T-helper 2 cell (primary cell): ENCODE measurements at regions not wholly inside any gene's neighbourhood (a gene's known extent, or its start where the extent isn't known, plus 50 kb on each side); places are given as distances from the start of the nearest gene placed in this dataset.

Experiments used
- DNase-seq, 5 experiments: peaks; one replicate each; pipeline versions ENCODE4 v3.0.0 to v3.0.0-alpha.2; 2012 to 2022

DNA sequence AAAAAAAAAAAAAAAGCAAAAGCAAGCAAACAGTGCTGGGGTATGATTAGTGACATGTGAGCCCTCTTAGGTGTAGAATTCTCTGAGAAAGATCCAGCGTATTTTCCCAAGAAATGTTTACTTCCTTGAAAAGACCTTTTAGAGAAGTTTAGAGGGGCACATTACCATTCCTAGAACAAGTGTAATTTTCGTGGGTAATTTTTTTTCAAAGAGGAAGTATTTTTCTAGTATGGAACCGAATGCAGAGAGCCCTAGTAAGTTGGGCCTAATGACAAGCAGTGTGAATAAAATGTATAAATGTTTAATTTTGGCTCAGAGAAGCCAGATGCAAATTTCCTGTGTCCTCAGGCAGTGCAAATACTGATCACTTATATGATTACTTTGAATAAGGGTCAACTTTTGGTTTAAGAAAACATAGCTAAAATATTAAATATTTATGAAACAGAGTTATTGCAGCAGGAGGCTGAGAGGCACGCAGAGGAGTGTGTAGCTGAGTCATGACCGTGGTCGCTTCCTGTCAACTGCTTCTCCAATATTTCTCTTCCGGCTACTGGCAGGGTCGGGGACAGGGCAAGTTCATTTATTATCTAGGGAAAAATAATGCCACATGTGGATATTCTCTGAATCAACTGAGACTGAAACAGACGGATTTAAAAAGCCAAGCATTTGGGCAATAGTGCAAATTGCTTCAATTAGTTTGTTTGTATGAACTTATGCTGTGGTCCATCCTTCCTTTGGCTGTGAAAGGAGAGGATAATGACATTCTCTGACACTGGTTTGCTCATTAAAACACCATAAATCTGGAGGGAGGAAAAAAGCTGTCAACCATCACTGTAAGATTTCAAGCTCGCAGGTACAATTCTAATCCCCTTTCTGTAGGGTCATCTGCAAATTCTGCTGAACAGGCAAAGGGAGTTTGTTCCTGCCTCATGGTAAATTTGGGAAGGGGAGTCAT is 495.2 kb downstream of the GLRX3 start:
- DNase-seq = no peak

GRCh38 chr10:130634816-130635215 is 498.6 kb downstream of the GLRX3 start:
- DNase-seq = no peak

DNA sequence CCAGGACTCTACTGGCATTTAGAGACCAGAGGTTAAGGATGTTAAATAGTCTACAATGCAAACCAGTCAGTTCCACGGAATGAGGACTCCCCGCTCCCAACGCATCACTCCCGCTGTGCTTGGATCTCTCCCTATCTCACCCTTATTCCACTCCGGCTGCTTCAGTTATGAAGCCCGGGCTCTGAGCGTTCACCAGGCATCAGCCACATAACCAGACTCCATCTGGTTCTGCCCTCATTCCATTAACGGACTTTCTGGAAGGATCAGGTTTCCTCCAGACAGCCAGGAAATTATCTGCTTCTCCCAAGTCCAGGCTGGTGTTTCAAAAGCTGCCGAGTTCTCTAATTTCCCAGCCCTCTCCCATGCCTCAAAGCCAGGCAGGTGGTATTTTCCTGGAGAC is 499.3 kb downstream of the GLRX3 start:
- no peak for DNase-seq

GRCh38 chr10:130636313-130636930 is 500.2 kb downstream of the GLRX3 start:
- DNase-seq = no peak

DNA sequence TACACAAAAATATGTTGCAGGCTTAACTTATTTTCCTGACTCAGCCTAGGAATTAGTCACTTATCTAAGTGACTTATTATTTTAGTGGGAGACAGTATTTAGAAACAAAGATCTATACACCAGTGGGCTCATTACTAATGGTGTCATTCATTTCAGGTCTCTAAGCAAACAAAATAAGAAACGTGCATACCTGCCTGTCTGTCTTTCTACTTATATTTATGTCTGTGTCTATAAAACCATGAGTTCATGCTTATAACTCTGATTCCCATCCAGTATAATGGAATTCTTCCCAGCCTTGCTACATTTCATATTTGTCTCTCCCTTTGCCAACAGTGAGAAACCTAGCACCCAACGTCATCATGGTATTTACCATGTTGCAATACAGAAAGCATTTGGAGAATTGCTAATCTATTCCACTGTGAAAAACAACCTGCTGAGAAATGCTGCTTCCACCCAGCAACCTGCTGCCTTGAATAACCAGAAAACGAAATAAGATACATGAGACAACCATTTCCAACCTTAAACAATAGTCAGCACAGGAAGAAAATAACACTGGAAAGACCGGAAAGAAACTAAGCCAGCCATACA is 501.0 kb downstream of the GLRX3 start:
- no peak for DNase-seq

- no peak for DNase-seq
These were observed 502.8 kb downstream of the GLRX3 start for GRCh38 chr10:130638991-130639390.

DNA sequence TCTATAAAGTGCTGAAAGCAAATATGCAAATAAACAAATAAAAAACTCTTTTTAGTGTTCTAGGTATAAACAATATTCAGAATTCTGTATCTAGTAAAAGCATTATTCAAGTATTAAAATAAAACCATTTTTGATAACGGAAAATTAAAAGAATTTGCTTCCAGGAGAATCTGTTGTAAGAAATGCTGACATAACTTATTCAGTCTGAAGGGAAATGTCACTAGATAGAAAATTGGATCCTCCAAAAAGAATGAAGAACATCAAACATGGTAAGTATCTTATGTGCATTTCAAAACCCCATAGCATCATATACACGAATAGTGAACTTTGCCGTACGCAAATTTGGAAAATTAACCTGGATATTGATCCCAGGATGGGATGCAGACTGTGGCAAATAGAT is 506.7 kb downstream of the GLRX3 start:
- no peak for DNase-seq

- DNase-seq = no peak
These were observed 511.1 kb downstream of the GLRX3 start for GRCh38 chr10:130647341-130647740.

DNA sequence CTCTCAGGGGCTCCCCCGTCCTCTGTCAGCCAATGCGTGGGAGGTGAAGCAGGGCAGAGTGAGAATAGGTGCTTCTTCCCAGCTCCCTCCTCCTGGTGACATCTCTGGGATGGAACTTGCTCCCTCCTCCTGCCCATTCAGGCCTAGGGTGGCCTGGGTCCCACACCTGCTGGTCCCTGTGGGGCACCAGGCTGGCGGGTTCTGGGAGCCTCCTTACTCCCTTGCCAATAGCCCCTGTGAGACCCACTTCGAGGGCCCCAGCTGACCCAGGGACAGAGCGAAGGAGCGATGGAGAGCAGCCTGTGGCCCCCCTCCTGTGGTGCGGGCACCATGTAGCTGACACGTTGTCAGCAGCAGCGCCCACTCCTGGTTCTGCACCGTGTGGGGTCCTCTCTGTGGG is 512.6 kb downstream of the GLRX3 start:
- DNase-seq = no peak

DNA sequence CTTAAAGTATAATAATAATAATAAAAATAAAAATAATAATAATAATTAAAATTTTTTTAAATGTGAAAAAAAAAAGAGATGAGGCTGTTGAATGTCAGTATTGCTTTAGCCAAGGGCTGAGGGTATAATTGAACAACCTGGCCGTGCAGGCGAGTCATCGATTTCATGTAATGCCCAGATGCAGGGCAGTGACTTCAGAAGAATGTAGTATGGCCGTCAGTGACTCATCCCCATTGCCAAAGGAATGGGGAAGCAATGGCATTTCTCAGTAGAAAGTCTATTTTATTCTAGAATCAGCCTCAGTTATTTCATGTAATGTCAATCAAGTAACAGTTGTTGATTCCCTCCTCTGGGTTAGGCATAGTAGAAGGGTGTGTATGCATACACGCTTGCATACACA is 516.4 kb downstream of the GLRX3 start:
- no peak for DNase-seq

- no peak for DNase-seq
These were observed 516.9 kb downstream of the GLRX3 start for GRCh38 chr10:130652964-130653578.

- no peak for DNase-seq
These were observed 518.5 kb downstream of the GLRX3 start for GRCh38 chr10:130654726-130655125.

DNA sequence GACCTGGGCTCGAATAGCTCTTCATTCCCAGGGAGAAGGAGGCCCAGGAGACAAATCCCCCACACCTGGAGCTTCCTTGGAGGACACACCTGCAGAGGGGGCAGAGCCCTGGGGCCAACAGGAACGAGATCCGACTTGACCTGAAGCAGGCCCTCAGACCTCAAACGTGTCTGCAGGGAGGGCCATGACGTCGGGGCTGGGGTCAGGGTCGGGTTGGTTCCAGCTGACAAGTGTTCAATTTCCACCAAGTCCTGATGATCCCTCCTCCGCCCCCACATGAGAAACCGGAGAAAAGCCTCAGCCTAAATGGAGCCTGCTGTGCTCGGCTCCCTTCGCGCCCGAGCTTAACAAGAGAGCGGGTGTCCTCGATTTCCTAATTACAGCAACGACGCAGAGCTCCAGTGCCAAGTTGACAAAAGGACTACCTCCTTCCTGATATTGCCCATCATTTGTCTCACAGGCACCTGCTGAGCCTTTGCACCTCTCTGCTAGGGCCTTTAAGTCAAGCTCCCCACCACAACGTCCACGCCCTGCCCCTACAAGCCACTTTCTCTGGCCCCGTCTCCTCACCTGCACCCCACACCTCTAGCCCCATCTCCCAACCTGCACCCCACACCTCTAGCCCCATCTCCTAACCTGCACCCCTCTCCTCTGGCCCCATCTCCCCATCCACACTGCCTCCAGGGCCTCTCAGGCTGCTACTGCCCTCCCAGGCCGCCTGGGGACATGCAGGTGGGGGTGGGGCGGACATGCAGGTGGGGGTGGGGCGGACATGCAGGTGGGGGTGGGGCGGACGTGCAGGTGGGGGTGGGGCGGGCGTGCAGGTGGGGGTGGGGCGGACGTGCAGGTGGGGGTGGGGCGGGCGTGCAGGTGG is 519.4 kb downstream of the GLRX3 start:
- DNase-seq = no peak

DNA sequence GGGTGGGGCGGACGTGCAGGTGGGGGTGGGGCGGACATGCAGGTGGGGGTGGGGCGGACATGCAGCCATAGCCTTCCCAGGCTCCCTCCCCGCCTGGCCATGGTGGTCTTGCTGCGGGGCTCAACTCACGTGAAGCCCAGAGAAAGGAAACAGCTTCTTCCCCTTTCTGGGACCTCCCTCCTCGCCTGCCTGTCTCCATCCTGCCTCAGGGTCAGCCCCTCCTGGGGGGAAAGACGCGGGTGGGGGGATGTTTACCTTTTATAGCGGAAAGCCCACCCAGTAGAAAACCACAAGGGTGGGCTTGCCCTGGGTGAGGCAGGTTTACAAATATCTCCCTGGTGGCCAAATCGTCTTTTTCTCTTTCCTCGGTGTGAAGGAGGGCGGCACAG is 520.0 kb downstream of the GLRX3 start:
- DNase-seq = no peak

DNA sequence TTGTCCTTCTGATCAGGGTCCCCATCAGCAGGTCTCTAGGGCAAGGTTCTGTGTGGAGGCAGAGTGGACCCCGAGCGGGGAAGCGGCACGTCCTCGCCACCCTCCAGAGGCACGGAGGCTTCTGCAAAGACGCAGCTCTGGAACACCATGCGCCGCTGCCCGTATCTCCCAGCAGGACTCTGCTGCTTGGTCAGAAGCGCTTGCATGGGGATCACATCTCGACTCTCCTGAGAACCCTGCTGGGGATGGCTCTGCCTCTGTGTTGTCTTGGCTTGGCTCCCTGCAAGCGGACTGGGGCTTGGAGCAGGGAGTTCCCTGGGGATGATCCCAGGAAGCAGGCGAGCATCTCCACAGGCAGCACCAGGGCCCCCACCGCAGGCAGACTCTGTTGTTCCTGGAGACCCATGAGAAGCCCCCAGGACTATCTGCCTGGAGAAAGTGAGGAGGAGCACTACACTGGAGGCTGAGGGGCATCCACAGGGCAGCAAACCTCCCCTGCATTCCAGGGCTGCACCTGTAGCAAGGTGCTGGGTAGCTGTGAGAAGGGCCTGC is 520.5 kb downstream of the GLRX3 start:
- no peak for DNase-seq

DNA sequence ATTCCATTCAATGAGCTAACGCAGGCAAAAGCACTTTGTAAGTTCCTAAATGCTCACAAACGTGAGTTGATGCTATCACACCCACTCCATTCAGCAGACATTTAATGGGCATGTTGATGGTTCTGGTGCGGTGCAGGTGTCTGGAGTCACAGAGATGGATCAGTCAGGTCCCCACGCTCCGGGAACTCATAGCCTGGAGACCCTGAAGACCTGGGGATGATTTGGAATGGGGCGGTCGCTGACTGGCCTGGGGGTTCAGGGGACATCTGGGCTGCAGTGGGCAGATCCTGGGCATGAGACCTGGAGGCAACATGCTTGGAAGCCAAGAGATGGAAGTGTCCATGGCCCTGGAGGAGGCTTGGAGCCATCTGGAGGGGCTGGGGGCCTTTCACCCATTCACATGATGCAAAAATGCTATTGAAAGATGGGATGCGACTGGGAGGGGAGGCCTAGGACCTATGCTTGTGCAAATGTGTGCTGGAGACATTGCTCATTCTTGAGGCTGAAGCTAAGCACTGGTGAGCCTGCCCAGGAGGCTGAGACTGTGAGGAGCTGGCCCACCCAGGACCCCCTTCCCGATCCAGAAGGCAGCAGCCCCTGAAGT is 522.6 kb downstream of the GLRX3 start:
- DNase-seq = no peak

DNA sequence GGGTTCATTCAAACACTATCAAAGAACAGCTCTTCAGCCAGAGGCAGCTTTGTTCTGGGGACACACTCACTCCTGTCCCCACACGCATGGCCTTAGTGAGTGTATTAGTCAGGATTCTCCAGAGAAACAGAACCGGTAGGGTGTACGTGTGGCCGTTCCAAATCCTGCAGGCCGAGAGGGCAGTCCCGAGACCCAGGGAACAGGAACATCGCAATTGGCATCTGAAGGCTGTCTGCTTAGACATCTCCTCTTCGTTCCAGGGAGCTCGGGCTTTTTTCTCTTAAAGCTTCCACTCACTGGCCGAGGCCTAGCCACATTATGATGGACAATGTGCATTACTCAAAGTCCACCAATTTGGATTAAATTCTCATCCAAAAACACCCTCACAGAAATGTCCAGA is 523.3 kb downstream of the GLRX3 start:
- DNase-seq = no peak

GRCh38 chr10:130660266-130660665 is 524.1 kb downstream of the GLRX3 start:
- no peak for DNase-seq

DNA sequence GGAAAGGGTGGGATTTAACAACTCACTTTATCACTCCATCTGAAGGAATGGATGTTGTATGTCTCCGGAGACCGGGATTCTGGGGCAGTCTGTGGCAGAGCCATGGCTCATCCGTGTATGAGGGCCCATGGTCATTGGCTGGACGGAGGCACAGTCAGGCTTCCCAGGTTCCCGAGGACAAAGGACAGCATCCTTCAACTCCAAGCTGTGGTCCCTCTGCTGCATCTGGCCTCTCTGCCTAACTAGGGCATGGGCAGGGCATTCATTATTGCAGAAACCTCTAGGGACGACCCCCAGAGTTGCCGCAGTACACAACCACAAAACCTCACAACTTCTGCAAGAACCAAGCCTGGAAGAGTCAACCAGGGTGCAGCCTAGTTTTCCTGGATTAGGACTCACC is 525.2 kb downstream of the GLRX3 start:
- no peak for DNase-seq

GRCh38 chr10:130662775-130663174 is 526.6 kb downstream of the GLRX3 start:
- no peak for DNase-seq

- no peak for DNase-seq
These were observed 528.3 kb downstream of the GLRX3 start for GRCh38 chr10:130664526-130664925.

DNA sequence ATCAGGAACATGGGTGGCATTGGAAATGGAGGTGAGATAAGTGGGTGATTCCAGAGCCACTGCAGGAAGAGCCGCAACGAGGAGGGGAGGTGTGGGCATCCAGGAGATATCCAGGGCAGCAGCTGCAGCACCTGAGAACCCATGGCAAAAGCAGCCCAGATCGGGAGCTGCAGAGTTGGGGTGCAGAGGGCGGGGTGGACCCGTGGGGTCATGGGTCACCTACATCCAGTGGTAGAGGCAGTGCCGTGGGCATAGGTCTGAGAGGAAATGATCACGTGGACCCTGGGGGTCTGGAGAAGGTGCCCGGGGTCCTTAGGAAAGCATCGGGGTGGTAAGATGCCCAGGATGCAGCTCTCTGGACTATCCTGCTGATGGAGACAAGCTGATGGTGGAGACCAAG is 530.0 kb downstream of the GLRX3 start:
- DNase-seq = no peak
